ENCODE measurements at regions not wholly inside any gene's neighbourhood (a gene's known extent, or its start where the extent isn't known, plus 50 kb on each side); places are given as distances from the start of the nearest gene placed in this dataset.

- DNase-seq = no peak
- Mint-ChIP-seq H3K36me3 (ENCODE audit: low read depth) (no peaks in the 10 kb centered on the region), H3K27ac (no peak overlapping the region), H3K4me1 (ENCODE audit: low read depth) (0 out of 2 replicates have a peak, but pooled peaks cover 5% of the 10 kb centered on the region), H3K4me3 (no peak overlapping the region), H3K27me3 (ENCODE audit: insufficient read depth) (peaks cover 10% of the 10 kb centered on the region), H3K9me3 (no peaks in the 10 kb centered on the region)
- TF ChIP-seq CTCF (IDR thresholded peaks at IDR 0.05) = no peak
These were observed 68.5 kb upstream of the LMO1 start for GRCh38 chr11:8332196-8332595.

- no peak overlapping the region for H3K4me3 Mint-ChIP-seq
- TF ChIP-seq CTCF (IDR thresholded peaks at IDR 0.05) = no peak
- H3K4me1 Mint-ChIP-seq (ENCODE audit: low read depth) = 0 out of 2 replicates have a peak, but pooled peaks cover 5% of the 10 kb centered on the region
- no peaks in the 10 kb centered on the region for H3K9me3 Mint-ChIP-seq
- no peak overlapping the region for H3K27ac Mint-ChIP-seq
- no peak for DNase-seq
- H3K27me3 Mint-ChIP-seq (ENCODE audit: insufficient read depth) = peaks cover 12% of the 10 kb centered on the region
- no peaks in the 10 kb centered on the region for H3K36me3 Mint-ChIP-seq (ENCODE audit: low read depth)
These were observed 68.1 kb upstream of the LMO1 start for GRCh38 chr11:8331767-8332166.

DNA sequence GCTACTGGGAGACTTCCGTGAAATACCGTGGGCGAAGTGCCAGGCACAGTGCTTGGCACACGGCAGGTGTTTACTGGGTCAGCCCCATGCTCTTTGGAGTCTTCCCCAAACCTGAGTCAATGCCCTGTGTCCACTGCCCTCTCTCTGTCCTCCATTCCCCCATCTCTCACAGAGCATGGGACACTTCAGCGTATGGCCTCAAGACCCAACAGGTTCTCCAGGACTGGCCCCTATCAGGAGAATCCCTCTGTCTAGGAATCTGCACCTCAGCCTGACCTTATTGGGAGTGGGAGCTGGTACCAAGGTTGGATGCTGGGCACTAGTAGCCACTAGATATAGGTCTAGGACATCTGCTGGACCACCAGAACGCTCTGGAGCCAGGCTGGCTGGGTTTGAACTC is 67.2 kb upstream of the LMO1 start:
- no peak for DNase-seq
- H3K9me3 Mint-ChIP-seq = no peaks in the 10 kb centered on the region
- H3K27me3 Mint-ChIP-seq (ENCODE audit: insufficient read depth) = peaks cover 16% of the 10 kb centered on the region
- 0 out of 2 replicates have a peak, but pooled peaks cover 5% of the 10 kb centered on the region for H3K4me1 Mint-ChIP-seq (ENCODE audit: low read depth)
- no peak for TF ChIP-seq CTCF (IDR thresholded peaks at IDR 0.05)
- no peak overlapping the region for H3K4me3 Mint-ChIP-seq
- no peaks in the 10 kb centered on the region for H3K36me3 Mint-ChIP-seq (ENCODE audit: low read depth)
- H3K27ac Mint-ChIP-seq = no peak overlapping the region

- H3K27ac Mint-ChIP-seq = no peak overlapping the region
These were observed 66.7 kb upstream of the LMO1 start for GRCh38 chr11:8330404-8330803.

GRCh38 chr11:8329847-8330361 is 66.2 kb upstream of the LMO1 start:
- no peaks in the 10 kb centered on the region for H3K9me3 Mint-ChIP-seq
- DNase-seq = no peak
- H3K4me3 Mint-ChIP-seq = no peak overlapping the region
- H3K27me3 Mint-ChIP-seq (ENCODE audit: insufficient read depth) = peaks cover 19% of the 10 kb centered on the region
- H3K36me3 Mint-ChIP-seq (ENCODE audit: low read depth) = no peaks in the 10 kb centered on the region
- 0 out of 2 replicates have a peak, but pooled peaks cover 5% of the 10 kb centered on the region for H3K4me1 Mint-ChIP-seq (ENCODE audit: low read depth)
- no peak overlapping the region for H3K27ac Mint-ChIP-seq
- no peak for TF ChIP-seq CTCF (IDR thresholded peaks at IDR 0.05)

More at GRCh38 chr11:8330404-8330803, 66.7 kb upstream of the LMO1 start:
- Mint-ChIP-seq H3K9me3 (no peaks in the 10 kb centered on the region), H3K4me3 (no peak overlapping the region), H3K4me1 (ENCODE audit: low read depth) (0 out of 2 replicates have a peak, but pooled peaks cover 5% of the 10 kb centered on the region), H3K36me3 (ENCODE audit: low read depth) (no peaks in the 10 kb centered on the region), H3K27me3 (ENCODE audit: insufficient read depth) (peaks cover 19% of the 10 kb centered on the region)
- no peak for TF ChIP-seq CTCF (IDR thresholded peaks at IDR 0.05)
- no peak for DNase-seq
